ENCODE measurements at regions not wholly inside any gene's neighbourhood (a gene's known extent, or its start where the extent isn't known, plus 50 kb on each side); places are given as distances from the start of the nearest gene placed in this dataset.

DNA sequence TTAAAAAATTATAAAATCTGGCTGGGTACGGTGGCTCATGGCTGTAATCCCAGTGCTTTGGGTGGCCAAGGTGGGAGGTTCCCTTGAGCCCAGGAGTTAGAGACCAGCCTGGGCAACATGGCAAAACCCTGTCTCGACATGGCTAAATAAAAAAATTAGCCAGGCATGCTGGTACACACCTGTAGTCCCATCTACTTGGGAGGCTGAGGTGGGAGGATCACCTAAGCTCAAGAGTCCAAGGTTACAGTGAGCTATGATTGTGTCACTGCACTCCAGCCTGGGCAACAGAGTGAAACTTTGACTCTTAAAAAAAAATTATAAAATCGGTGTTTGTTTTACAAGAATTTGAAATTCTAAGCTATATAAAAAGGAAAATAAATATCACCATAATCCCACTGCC, 141.8 kb downstream of the SLC38A6 start:
- TF ChIP-seq POLR2AphosphoS5 (IDR thresholded peaks at IDR 0.05; ENCODE audit: low read depth, low read length) = no peak
- TF ChIP-seq, protein P1, sequence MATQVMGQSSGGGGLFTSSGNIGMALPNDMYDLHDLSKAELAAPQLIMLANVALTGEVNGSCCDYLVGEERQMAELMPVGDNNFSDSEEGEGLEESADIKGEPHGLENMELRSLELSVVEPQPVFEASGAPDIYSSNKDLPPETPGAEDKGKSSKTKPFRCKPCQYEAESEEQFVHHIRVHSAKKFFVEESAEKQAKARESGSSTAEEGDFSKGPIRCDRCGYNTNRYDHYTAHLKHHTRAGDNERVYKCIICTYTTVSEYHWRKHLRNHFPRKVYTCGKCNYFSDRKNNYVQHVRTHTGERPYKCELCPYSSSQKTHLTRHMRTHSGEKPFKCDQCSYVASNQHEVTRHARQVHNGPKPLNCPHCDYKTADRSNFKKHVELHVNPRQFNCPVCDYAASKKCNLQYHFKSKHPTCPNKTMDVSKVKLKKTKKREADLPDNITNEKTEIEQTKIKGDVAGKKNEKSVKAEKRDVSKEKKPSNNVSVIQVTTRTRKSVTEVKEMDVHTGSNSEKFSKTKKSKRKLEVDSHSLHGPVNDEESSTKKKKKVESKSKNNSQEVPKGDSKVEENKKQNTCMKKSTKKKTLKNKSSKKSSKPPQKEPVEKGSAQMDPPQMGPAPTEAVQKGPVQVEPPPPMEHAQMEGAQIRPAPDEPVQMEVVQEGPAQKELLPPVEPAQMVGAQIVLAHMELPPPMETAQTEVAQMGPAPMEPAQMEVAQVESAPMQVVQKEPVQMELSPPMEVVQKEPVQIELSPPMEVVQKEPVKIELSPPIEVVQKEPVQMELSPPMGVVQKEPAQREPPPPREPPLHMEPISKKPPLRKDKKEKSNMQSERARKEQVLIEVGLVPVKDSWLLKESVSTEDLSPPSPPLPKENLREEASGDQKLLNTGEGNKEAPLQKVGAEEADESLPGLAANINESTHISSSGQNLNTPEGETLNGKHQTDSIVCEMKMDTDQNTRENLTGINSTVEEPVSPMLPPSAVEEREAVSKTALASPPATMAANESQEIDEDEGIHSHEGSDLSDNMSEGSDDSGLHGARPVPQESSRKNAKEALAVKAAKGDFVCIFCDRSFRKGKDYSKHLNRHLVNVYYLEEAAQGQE (IDR thresholded peaks at IDR 0.05; ENCODE audit: insufficient read depth in 1 of 2, low read depth in 2 of 2, low read length in 2 of 2) = no peak

Data from PFSK-1 (cell line).